ENCODE measurements at regions not wholly inside any gene's neighbourhood (a gene's known extent, or its start where the extent isn't known, plus 50 kb on each side); places are given as distances from the start of the nearest gene placed in this dataset.
"Not testable (repeated sequence)": the region's sequence is repeated elsewhere in the genome, so short reads cannot be mapped to it uniquely, and the experiment has no call there.

GRCh38 chr6:144536079-144536478 is 250.9 kb downstream of the UTRN start:
- DNase-seq, result no peak

DNA sequence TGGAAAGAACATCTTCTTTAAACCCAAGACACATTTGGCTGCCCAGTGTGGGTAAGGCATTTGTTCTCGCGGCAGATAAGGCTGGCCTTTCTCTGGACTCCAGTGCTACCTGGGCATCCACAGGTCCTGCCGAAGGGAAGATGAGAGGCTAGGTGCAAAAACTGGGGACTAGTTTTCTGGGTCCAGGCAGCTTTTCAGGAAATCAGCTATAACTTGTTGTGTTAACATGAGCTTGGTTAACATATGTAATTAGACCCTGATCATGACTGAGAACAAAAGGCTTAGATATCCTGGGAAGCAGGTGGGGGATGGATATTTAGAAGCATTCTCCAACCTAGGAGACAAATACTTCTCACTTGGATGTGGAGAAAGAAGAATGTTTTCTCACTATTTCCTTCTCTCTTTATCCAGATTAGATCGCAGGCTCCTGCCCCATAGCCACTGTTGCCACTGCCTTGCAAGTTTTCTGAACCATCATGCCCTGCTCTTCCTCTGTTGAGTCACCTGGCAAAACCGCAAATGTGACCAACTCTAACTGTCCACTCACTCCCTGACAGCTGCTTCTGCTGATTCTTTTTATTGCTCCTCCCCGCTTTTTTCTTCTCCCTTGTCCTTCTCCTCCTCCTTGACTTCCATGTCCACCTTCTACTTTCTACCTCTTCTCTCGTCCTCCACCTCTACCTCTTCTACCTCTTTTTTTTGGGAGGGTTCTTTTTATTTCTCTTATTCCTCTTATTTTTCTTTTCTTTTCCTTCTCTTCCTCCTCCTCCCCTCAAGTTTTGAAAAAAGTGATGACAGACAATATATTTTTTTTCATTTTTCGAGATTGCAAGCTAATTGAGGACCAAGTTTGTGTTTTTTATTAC is 258.1 kb downstream of the UTRN start:
- DNase-seq, result no peak

GRCh38 chr6:144544266-144544830 is 259.2 kb downstream of the UTRN start:
- no peak for DNase-seq

GRCh38 chr6:144546807-144547206 is 261.7 kb downstream of the UTRN start:
- no peak for DNase-seq

DNA sequence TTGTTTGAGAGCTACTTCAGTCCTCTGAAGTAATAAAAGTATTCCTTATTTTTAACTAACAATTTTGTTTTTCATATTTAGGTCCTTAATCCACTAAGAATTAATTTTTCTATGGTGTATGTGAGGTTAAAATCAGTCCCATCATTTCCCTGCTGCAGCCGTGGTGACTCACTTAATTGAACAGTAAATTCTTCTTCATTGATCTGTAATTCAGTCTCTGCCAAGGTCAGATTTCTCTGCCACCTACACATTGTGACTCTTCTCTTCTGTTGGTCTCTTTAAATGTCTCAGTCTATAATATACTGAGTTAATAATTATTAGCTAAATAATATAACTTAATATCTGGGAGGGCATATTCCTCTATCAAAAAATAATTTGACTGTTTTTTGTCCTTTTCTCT is 262.3 kb downstream of the UTRN start:
- DNase-seq, result no peak

- no peak for DNase-seq
Measured at GRCh38 chr6:144548536-144548935, 263.4 kb downstream of the UTRN start.

DNA sequence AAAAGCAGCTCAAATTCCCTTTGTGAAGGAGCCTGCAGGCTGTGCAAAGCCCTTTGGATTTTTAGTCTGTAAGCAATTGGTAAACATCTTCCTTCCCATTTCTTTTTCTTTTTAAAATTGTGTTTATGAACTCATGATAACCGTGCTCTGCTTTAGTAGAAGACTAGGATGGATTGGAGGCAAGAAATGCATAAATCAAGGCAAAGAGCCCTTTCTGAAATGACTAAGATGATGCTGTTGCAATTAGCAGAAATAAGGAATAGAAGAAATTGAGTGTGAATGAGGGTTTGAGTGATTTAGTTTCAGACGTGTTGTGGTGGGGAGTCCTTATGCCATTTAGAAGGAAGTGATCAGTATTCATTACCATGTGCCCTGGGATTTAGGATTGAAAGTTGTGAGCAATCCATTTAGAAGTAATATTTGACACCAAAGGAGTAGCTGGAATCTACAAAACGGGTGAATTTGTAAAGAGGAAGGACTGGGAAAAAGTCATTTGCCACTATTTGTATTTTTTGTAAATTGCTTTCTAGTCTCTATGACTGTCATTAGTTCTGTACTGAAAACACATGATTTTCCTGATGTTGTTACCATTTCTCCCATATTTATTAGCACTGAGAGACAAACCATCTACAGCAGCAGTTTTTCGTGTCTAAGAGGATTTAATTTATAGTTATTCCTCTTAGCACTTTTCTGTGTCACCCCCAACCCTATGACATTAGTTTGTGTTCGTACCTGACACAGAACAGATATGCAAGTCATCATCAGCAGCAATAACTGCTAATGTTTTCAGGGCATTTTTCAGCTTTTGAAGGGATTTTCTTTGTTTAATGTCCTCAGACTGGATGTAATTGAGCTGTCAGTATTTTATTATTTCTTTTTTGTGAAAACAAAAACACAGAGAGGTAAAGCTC is 265.0 kb downstream of the UTRN start:
- no peak for DNase-seq

GRCh38 chr6:144551339-144551738 is 266.2 kb downstream of the UTRN start:
- DNase-seq, result no peak

GRCh38 chr6:144555066-144555465 is 269.9 kb downstream of the UTRN start:
- no peak for DNase-seq

DNA sequence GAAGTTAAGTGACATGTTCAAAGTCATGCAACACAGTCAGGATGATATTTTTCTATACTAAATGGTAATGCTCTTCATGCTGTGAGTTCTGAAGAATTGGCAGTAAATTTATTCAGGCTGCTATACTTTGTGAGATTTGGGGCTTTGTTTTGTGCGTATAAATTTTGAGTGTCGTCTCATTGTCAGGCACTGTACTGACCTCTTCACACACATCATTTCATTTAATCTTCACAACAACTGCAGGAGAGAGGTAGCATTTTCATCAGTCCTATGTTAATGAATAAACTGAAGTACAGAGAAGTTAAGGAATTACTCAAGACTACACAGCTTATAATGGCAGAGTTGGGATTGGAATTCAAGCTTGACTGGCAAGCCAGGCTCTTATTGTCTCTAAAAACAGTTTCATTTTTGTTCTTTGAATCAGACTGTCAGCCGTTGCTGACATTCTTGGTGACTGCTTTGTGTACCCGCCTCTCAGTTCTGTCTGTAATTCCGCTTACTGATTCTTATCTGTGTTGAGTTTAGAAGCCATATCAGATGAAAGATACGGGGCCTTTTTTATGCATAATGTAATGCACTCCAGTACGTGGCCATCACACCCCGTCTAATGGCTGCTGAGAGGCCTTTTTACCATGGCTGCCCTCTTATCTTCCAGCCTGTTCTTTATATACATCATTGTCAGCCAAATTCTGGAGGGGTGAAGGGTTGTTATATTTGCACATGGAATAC is 274.9 kb downstream of the UTRN start:
- DNase-seq, result no peak

DNA sequence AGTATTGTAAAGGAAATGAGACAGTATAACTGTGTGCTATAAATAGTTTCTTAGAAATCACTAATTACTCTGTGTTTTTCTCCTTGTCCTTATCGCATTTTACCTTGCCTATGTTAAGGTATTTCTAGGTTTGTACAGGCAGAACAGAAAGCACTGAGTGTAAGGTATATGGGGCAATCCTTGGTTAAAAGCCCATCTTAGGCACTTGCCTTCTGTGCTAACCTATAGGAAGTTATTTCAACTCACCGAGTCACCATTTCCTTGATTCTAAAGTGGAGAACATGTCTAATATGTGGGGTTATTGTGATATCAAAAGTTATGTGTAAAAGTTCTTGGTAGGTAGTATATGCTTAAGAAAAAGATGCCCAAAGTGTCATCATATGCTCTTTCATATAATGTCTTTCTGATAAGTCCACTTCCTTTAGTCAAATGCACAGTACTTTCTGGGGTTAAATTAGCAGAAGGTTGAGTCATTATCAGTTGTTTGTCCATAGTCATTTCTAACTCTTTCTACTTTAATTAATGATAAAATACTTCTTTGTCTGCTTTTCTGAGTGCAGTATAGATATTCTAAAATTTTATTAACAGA is 276.4 kb downstream of the UTRN start:
- no peak for DNase-seq

DNA sequence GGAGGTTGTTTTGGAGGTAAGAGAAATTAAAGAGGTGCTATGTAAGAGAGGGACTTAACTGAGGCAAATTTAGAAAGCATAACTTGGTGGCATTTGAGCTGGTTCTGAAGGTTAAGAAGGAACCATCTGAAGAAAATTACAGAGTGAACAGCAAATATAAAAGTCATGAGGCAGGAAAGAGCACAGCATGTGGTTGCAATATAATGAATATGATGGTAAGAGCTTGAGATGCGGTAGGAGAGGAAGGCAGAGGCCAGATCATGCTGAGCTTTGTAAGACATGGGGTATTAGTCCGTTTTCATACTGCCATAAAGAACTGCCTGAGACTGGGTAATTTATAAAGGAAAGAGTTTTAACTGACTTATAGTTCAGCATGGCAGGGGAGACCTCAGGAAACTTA is 279.1 kb downstream of the UTRN start:
- no peak for DNase-seq

DNA sequence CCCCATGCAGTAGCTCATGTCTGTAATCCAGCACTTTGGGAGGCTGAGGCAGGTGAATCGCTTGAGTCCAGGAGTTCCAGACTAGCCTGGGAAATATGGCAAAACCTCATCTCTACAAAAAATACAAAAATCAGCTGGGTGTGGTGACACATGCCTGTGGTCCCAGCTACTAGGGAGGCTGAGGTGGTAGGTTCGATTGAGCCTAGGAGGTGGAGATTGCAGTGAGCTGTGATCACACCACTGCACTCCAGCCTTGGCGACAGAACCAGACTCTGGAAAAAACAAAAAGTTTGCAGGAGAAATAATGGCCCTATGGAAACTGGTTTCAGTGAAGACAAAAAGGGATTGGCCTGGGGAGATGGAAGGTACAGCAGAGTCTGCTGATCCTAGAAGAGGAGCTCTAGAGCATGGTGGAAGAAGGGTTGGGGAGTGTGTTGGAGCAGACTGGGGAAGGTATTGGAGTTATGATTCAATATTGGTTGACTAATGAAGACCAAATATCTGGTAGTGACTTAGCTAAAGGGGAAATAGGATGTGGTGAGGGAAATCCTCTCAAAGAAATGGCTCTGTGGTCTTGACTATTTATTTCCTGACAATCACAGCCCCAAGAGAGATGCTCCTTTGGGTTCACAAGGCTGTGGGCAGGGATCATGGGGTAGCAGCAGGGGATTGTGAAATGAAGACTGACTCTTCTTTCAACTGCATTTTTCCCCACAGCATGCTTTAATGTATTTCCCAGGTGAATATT is 281.9 kb downstream of the UTRN start:
- no peak for DNase-seq

- DNase-seq, result no peak
Measured at GRCh38 chr6:144568241-144568640, 283.1 kb downstream of the UTRN start.

GRCh38 chr6:144572541-144572940 is 287.4 kb downstream of the UTRN start:
- DNase-seq, result not testable (repeated sequence)

- DNase-seq, result no peak
Measured at GRCh38 chr6:144574796-144575195, 289.7 kb downstream of the UTRN start.

GRCh38 chr6:144575327-144575726 is 290.2 kb downstream of the UTRN start:
- DNase-seq, result no peak

- DNase-seq, result no peak
Measured at GRCh38 chr6:144576871-144577270, 291.7 kb downstream of the UTRN start.

DNA sequence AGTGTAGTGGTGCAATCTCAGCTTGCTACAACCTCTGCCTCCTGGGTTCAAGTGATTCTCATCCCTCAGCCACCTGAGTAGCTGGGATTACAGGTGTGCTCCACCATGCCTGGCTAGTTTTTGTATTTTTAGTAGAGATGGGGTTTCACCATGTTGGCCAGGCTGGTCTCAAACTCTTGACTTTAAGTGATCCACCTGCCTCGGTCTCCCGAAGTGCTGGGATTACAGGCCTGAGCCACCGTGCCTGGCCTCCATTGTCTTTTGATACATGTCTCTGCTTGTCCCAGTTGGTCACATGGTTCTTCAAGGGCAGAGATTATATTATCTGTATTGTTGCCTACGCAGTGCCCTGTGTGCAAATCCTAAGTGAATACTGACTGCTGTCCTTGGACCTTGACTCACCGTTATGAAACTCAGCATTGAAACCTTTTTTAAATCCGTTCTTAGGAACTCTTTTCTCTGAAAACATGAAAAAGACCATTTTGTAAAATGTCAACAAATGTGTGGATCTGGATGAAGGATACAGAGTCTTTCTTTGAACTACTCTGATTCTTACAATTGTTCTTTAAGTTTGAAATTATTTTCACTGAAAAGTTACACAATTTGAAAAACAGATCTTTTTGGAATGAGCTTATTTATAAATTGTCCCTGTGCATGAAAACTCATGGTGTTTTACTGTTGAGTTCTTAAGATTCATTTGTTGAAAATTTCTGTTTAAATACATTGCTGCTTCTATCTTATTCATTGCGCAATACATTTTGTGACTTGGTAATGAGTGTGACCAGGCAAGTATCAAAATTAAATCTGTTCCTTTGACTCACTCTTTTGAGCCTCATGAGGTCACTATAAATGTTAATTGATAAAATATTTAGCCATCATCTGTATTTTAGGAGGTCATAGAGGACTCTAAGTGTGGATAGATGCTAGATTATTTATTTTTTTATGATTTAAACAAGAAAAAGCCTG is 293.5 kb downstream of the UTRN start:
- DNase-seq, result no peak

DNA sequence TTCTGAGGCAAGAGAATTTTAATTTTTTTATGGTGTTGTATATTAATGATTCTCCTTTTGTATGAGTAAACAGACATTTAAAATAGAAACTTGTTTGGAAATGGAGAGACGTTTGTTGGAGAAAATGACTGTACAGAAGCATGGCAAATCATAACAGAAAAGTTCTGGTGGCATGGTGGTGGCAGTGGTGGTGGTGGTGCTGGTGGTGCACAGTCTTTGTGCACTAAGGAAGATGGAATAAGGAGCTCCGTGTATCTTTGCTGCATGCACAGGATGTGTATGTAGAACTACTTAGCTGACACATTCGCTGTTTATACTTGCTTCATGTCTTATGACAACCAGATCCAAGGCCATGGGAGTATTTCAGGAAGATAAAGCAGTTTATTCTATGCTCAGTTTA is 294.9 kb downstream of the UTRN start:
- DNase-seq, result no peak
